IPS-NIHi7 (cell line): ENCODE measurements at regions not wholly inside any gene's neighbourhood (a gene's known extent, or its start where the extent isn't known, plus 50 kb on each side); places are given as distances from the start of the nearest gene placed in this dataset.
"Not testable (repeated sequence)": the region's sequence is repeated elsewhere in the genome, so short reads cannot be mapped to it uniquely, and the experiment has no call there.

Source experiments
- DNase-seq: peaks from one replicate; pipeline ENCODE4 v3.0.0; 2012; ENCODE audit warnings: mixed read lengths; ENCODE audit errors: extremely low spot score

- no peak for DNase-seq
Observed at GRCh38 chr3:88795503-88795902, 311.9 kb upstream of the EPHA3 start.

GRCh38 chr3:88807491-88808105 is 299.8 kb upstream of the EPHA3 start:
- peak; percentile 13 for DNase-seq

- no peak for DNase-seq
Observed at GRCh38 chr3:88809993-88810392, 297.4 kb upstream of the EPHA3 start.

- no peak for DNase-seq
Observed at GRCh38 chr3:88810455-88810854, 297.0 kb upstream of the EPHA3 start.

GRCh38 chr3:88811096-88811495 is 296.3 kb upstream of the EPHA3 start:
- no peak for DNase-seq

GRCh38 chr3:88812576-88812975 is 294.8 kb upstream of the EPHA3 start:
- DNase-seq = no peak

- no peak for DNase-seq
Observed at GRCh38 chr3:88816445-88816844, 291.0 kb upstream of the EPHA3 start.

- DNase-seq = no peak
Observed at GRCh38 chr3:88824666-88825564, 282.5 kb upstream of the EPHA3 start.

GRCh38 chr3:88828466-88828865 is 279.0 kb upstream of the EPHA3 start:
- DNase-seq = no peak

- DNase-seq = no peak
Observed at GRCh38 chr3:88852606-88853005, 254.8 kb upstream of the EPHA3 start.

- DNase-seq = no peak
Observed at GRCh38 chr3:88863196-88863595, 244.2 kb upstream of the EPHA3 start.

- DNase-seq = no peak
Observed at GRCh38 chr3:88876724-88877123, 230.7 kb upstream of the EPHA3 start.

GRCh38 chr3:88879905-88880304 is 227.5 kb upstream of the EPHA3 start:
- no peak for DNase-seq

- no peak for DNase-seq
Observed at GRCh38 chr3:88882121-88882520, 225.3 kb upstream of the EPHA3 start.

GRCh38 chr3:88886624-88887023 is 220.8 kb upstream of the EPHA3 start:
- DNase-seq = not testable (repeated sequence)

- DNase-seq = no peak
Observed at GRCh38 chr3:88896026-88896425, 211.4 kb upstream of the EPHA3 start.

- peak; percentile 31 for DNase-seq
Observed at GRCh38 chr3:88912294-88912877, 195.0 kb upstream of the EPHA3 start.

- no peak for DNase-seq
Observed at GRCh38 chr3:88918841-88919240, 188.6 kb upstream of the EPHA3 start.

GRCh38 chr3:88921986-88922385 is 185.4 kb upstream of the EPHA3 start:
- no peak for DNase-seq

GRCh38 chr3:88926221-88926620 is 181.2 kb upstream of the EPHA3 start:
- no peak for DNase-seq

GRCh38 chr3:88930611-88931010 is 176.8 kb upstream of the EPHA3 start:
- DNase-seq = no peak

- DNase-seq = no peak
Observed at GRCh38 chr3:88936831-88937230, 170.6 kb upstream of the EPHA3 start.

GRCh38 chr3:88940296-88940695 is 167.1 kb upstream of the EPHA3 start:
- DNase-seq = no peak
